ENCODE measurements at regions not wholly inside any gene's neighbourhood (a gene's known extent, or its start where the extent isn't known, plus 50 kb on each side); places are given as distances from the start of the nearest gene placed in this dataset.

GRCh38 chr17:65324611-65325342 is 187.6 kb downstream of the RGS9 start:
- Histone ChIP-seq H3K36me3 (ENCODE audit: control insufficient read depth, insufficient read depth, low read length) (no peaks in the 10 kb centered on the region), H3K9me1 (ENCODE audit: control insufficient read depth, insufficient read depth, low read length) (no peaks in the 10 kb centered on the region), H3K79me2 (ENCODE audit: control insufficient read depth, insufficient read depth, low read length) (no peaks in the 10 kb centered on the region), H3K9ac (ENCODE audit: insufficient read depth in 1 of 2, low read depth in 2 of 2, low read length in 2 of 2) (no peak overlapping the region), H3K9me3 (replicated peaks; ENCODE audit: control insufficient read depth, insufficient read depth, low read depth, low read length) (no peaks in the 10 kb centered on the region), H3K4me3 (no peak overlapping the region), H3K27me3 (ENCODE audit: control insufficient read depth in 2 of 2, insufficient read depth in 2 of 2, low read length in 2 of 2) (no peaks in the 10 kb centered on the region), H4K20me1 (replicated peaks; ENCODE audit: control insufficient read depth, insufficient read depth, low read length) (no peaks in the 10 kb centered on the region; the same call in 1 of the 2 replicates), H3K27ac (ENCODE audit: extremely low read depth, low read depth, low read length) (no peak overlapping the region), H3K4me2 (ENCODE audit: insufficient read depth, low read length) (no peak overlapping the region), H2AFZ (ENCODE audit: low read depth, low read length) (no peak overlapping the region), H3K4me1 (replicated peaks in 1 of 2; ENCODE audit: control insufficient read depth in 2 of 2, insufficient read depth in 2 of 2, low read length in 2 of 2) (no peaks in the 10 kb centered on the region)
- intact Hi-C loops (cut with micrococcal nuclease): no loop called here
- TF ChIP-seq GATAD2A (IDR thresholded peaks at IDR 0.05) (no peak), KAT8 (IDR thresholded peaks at IDR 0.05; ENCODE audit: low read depth) (no peak), ZNF280A (IDR thresholded peaks at IDR 0.05; ENCODE audit: low read depth, partially characterized antibody) (no peak), HNRNPLL (IDR thresholded peaks at IDR 0.05; ENCODE audit: low read depth, low read length, poor library complexity, severe bottlenecking) (no peak), SMARCC2 (IDR thresholded peaks at IDR 0.05; ENCODE audit: low read depth) (no peak), ZC3H8 (IDR thresholded peaks at IDR 0.05) (no peak)
- ChIA-PET CTCF (ENCODE audit: low intra/inter-chr PET ratio) (no interaction called here), POLR2A (no interaction called here)
- ATAC-seq (no peak), DNase-seq (ENCODE audit: extremely low read depth in 1 of 4, low spot score in 3 of 4) (no peak), FAIRE-seq (no peak)
- 3% methylated on average over 5 of the region's 5 CpGs for WGBS (ENCODE audit: insufficient coverage, low coverage, missing lambda C conversion rate)
- no TSS peak for BruUV-seq (replicated peaks)
- in situ Hi-C loops (cut with MboI): no loop called here
